Caco-2 (cell line): ENCODE measurements at regions not wholly inside any gene's neighbourhood (a gene's known extent, or its start where the extent isn't known, plus 50 kb on each side); places are given as distances from the start of the nearest gene placed in this dataset.

Experiments used
- BruUV-seq: library from RNA; stranded (reverse); fragments of 400-500 nt; replicated peaks from 2 replicates; lab custom pipeline; 2021; lab: Mats Ljungman, UMichigan
- CTCF ChIA-PET: fragments of 300-600 bp; sonication (Branson Sonifier 250); formaldehyde crosslinking; loops from one replicate; lab custom pipeline; 2022; ENCODE audit warnings: antibody characterized with exemption; lab: Charles Lee
- POLR2A ChIA-PET: fragments of 300-600 bp; sonication (Branson Sonifier 250); formaldehyde crosslinking; loops from one replicate; lab custom pipeline; 2022; ENCODE audit warnings: antibody characterized with exemption; lab: Charles Lee
- DNase-seq, 2 experiments: peaks; one replicate each; pipeline versions ENCODE4 v3.0.0 to v3.0.0-alpha.2; 2020 to 2022
- H3K27me3 ChIP-seq: replicated peaks from 2 replicates; pipeline ENCODE4 v1.6.0; 2011; ENCODE audit warnings: low read length; ENCODE audit not compliant: control insufficient read depth, insufficient read depth
- H3K36me3 ChIP-seq: 2 replicates; pipeline ENCODE4 v1.5.1; 2011; ENCODE audit warnings: low read length; ENCODE audit not compliant: control insufficient read depth, insufficient read depth
- H3K4me1 ChIP-seq: fragments of 250-450 bp; sonication (Bioruptor Pico); 2 replicates; pipeline ENCODE4 v1.5.1; 2020; ENCODE audit warnings: mild to moderate bottlenecking
- H3K4me3 ChIP-seq: 2 replicates; pipeline ENCODE4 v1.5.1; 2011; ENCODE audit warnings: low read depth, mild to moderate bottlenecking, control low read depth, low read length
- H3K9me3 ChIP-seq: fragments of 250-450 bp; sonication (Bioruptor Pico); 2 replicates; pipeline ENCODE4 v1.5.1; 2020; ENCODE audit warnings: mild to moderate bottlenecking, moderate library complexity
- H3K27ac Mint-ChIP-seq: one replicate; pipeline ENCODE4 v1.8.0; 2022; ENCODE audit warnings: mixed read lengths; ENCODE audit not compliant: unreplicated experiment
- H3K27me3 Mint-ChIP-seq: one replicate; pipeline ENCODE4 v1.8.0; 2022; ENCODE audit warnings: mixed read lengths; ENCODE audit not compliant: insufficient read depth, unreplicated experiment
- H3K36me3 Mint-ChIP-seq: one replicate; pipeline ENCODE4 v1.8.0; 2022; ENCODE audit warnings: mild to moderate bottlenecking, mixed read lengths; ENCODE audit not compliant: insufficient read depth, unreplicated experiment
- H3K4me1 Mint-ChIP-seq: one replicate; pipeline ENCODE4 v1.8.0; 2022; ENCODE audit warnings: low read depth, mixed read lengths; ENCODE audit not compliant: unreplicated experiment
- H3K4me3 Mint-ChIP-seq: one replicate; pipeline ENCODE4 v1.8.0; 2022; ENCODE audit warnings: mild to moderate bottlenecking, moderate library complexity, mixed read lengths; ENCODE audit not compliant: unreplicated experiment
- H3K9me3 Mint-ChIP-seq: one replicate; pipeline ENCODE4 v1.8.0; 2022; ENCODE audit warnings: mixed read lengths; ENCODE audit not compliant: unreplicated experiment
- intact Hi-C: fragments of 100-400 bp; cut with micrococcal nuclease; formaldehyde crosslinking; loops from one replicate; pipeline ENCODE4 v1.10.0; 2022; ENCODE audit not compliant: unreplicated experiment
- TF ChIP-seq, protein P1 (sequence below), 2 experiments: fragments of 200-600 bp in 1 of 2; IDR thresholded peaks; 1 replicate in 1 of 2; 2 replicates in 1 of 2; pipeline versions ENCODE4 v1.5.1 to v1.8.0; 2011 to 2022; ENCODE audit warnings: antibody characterized with exemption in 1 of 2, control low read depth in 1 of 2, inconsistent platforms in 1 of 2, low read depth in 1 of 2, low read length in 1 of 2, mild to moderate bottlenecking in 1 of 2, moderate library complexity in 1 of 2; ENCODE audit not compliant: insufficient read depth in 1 of 2, severe bottlenecking in 1 of 2, unreplicated experiment in 1 of 2

- DNase-seq: no peak
- intact Hi-C loops: no loop called here
- Histone ChIP-seq H3K9me3 (no peaks in the 10 kb centered on the region), H3K4me3 (no peak overlapping the region), H3K36me3 (no peaks in the 10 kb centered on the region), H3K4me1 (no peaks in the 10 kb centered on the region), H3K27me3 (no peaks in the 10 kb centered on the region)
- H3K4me1 Mint-ChIP-seq: no peaks in the 10 kb centered on the region
- H3K27ac Mint-ChIP-seq: no peak overlapping the region
- peaks cover 20% of the 10 kb centered on the region for H3K9me3 Mint-ChIP-seq
- no peak overlapping the region for H3K4me3 Mint-ChIP-seq
- POLR2A ChIA-PET: no interaction called here
- no peaks in the 10 kb centered on the region for H3K27me3 Mint-ChIP-seq
- CTCF ChIA-PET: no interaction called here
- no peaks in the 10 kb centered on the region for H3K36me3 Mint-ChIP-seq
- TF ChIP-seq, protein P1, sequence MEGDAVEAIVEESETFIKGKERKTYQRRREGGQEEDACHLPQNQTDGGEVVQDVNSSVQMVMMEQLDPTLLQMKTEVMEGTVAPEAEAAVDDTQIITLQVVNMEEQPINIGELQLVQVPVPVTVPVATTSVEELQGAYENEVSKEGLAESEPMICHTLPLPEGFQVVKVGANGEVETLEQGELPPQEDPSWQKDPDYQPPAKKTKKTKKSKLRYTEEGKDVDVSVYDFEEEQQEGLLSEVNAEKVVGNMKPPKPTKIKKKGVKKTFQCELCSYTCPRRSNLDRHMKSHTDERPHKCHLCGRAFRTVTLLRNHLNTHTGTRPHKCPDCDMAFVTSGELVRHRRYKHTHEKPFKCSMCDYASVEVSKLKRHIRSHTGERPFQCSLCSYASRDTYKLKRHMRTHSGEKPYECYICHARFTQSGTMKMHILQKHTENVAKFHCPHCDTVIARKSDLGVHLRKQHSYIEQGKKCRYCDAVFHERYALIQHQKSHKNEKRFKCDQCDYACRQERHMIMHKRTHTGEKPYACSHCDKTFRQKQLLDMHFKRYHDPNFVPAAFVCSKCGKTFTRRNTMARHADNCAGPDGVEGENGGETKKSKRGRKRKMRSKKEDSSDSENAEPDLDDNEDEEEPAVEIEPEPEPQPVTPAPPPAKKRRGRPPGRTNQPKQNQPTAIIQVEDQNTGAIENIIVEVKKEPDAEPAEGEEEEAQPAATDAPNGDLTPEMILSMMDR (IDR thresholded peaks at IDR 0.05; ENCODE audit: insufficient read depth in 1 of 2, low read depth in 1 of 2, low read length in 1 of 2, severe bottlenecking in 1 of 2, unreplicated experiment in 1 of 2): no peak
- no TSS peak for BruUV-seq
Measured at GRCh38 chr6:74798302-74798701, 407.6 kb downstream of the COL12A1 start.

DNA sequence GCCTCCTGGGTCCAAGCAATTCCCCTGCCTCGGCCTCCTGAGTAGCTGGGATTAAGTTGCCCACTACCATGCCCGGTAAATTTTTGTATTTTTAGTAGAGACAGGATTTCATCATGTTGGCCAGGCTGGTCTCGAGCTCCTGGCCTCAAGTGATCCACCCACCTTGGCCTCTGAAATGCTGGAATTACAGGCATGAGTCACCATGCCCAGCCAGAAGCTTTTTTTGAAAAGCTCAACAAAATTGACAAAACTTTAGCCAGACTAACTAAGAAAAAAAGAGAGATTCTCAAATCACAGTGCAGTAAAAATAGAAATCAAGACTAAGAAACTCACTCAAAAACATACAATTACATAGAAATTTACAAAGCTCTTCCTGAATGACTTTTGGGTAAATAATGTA lies 420.6 kb downstream of the COL12A1 start:
- Histone ChIP-seq H3K9me3 (no peaks in the 10 kb centered on the region), H3K4me3 (no peak overlapping the region), H3K4me1 (no peaks in the 10 kb centered on the region), H3K27me3 (no peaks in the 10 kb centered on the region), H3K36me3 (no peaks in the 10 kb centered on the region)
- POLR2A ChIA-PET: no interaction called here
- Mint-ChIP-seq H3K9me3 (no peaks in the 10 kb centered on the region), H3K36me3 (no peaks in the 10 kb centered on the region), H3K27ac (no peak overlapping the region), H3K4me1 (no peaks in the 10 kb centered on the region), H3K27me3 (peaks cover 8% of the 10 kb centered on the region), H3K4me3 (no peak overlapping the region)
- intact Hi-C loops: no loop called here
- DNase-seq: no peak
- TF ChIP-seq, protein P1 (IDR thresholded peaks at IDR 0.05; ENCODE audit: insufficient read depth in 1 of 2, low read depth in 1 of 2, low read length in 1 of 2, severe bottlenecking in 1 of 2, unreplicated experiment in 1 of 2): no peak
- CTCF ChIA-PET: no interaction called here
- BruUV-seq: no TSS peak

GRCh38 chr6:74782346-74782745 lies 423.5 kb downstream of the COL12A1 start:
- CTCF ChIA-PET: interaction anchor here (1.2 kb wide), 1 partner anchor 426 kb away, joined by 3 read pairs; no protein-coding TSS in a partner anchor
- no TSS peak for BruUV-seq
- DNase-seq: no peak
- no peaks in the 10 kb centered on the region for H3K27me3 ChIP-seq
- Mint-ChIP-seq H3K36me3 (no peaks in the 10 kb centered on the region), H3K27ac (no peak overlapping the region), H3K4me3 (no peak overlapping the region), H3K27me3 (peaks cover 10% of the 10 kb centered on the region), H3K4me1 (no peaks in the 10 kb centered on the region), H3K9me3 (no peaks in the 10 kb centered on the region)
- H3K9me3 ChIP-seq: no peaks in the 10 kb centered on the region
- POLR2A ChIA-PET: no interaction called here
- TF ChIP-seq, protein P1 (IDR thresholded peaks at IDR 0.05; ENCODE audit: insufficient read depth in 1 of 2, low read depth in 1 of 2, low read length in 1 of 2, severe bottlenecking in 1 of 2, unreplicated experiment in 1 of 2): no peak
- H3K4me1 ChIP-seq: no peaks in the 10 kb centered on the region
- H3K4me3 ChIP-seq: no peak overlapping the region
- H3K36me3 ChIP-seq: no peaks in the 10 kb centered on the region
- intact Hi-C loops: no loop called here
